Uterus (tissue), 3 donors: ENCODE measurements at regions not wholly inside any gene's neighbourhood (a gene's known extent, or its start where the extent isn't known, plus 50 kb on each side); places are given as distances from the start of the nearest gene placed in this dataset.

Experiments used
- DNase-seq, 2 donors: peaks; one replicate each; pipeline ENCODE4 v3.0.0-alpha.2; 2019 to 2020
- H3K27ac ChIP-seq, 2 donors: fragments of 200-600 bp; sonication (generic); 1 replicate in 1 of 2; 2 replicates in 1 of 2; pipeline ENCODE4 v1.5.1; 2016 to 2018
- H3K27me3 ChIP-seq, 2 donors: fragments of 200-600 bp; sonication (generic); one replicate each; pipeline ENCODE4 v1.5.1; 2018 to 2019; ENCODE audit warnings: control low read depth in 1 of 2
- H3K36me3 ChIP-seq, 2 donors: fragments of 200-600 bp; sonication (generic); one replicate each; pipeline ENCODE4 v1.5.1; 2019; ENCODE audit warnings: control low read depth in 1 of 2
- H3K4me1 ChIP-seq, 2 donors: fragments of 200-600 bp; sonication (generic); one replicate each; pipeline ENCODE4 v1.5.1; 2018 to 2019; ENCODE audit warnings: control low read depth in 1 of 2
- H3K4me3 ChIP-seq, 2 donors: fragments of 200-600 bp; sonication (generic); 1 replicate in 1 of 2; 2 replicates in 1 of 2; pipeline ENCODE4 v1.5.1; 2018 to 2019; ENCODE audit warnings: mild to moderate bottlenecking in 1 of 2
- H3K9me3 ChIP-seq, 2 donors: fragments of 200-600 bp; sonication (generic); one replicate each; pipeline ENCODE4 v1.5.1; 2019; ENCODE audit warnings: control low read depth in 1 of 2
- POLR2A ChIP-seq, 2 donors: fragments of 450-650 bp; IDR thresholded peaks; one replicate each; pipeline ENCODE4 v1.6.1; 2016; ENCODE audit warnings: antibody characterized with exemption in 2 of 2, mild to moderate bottlenecking in 1 of 2, moderate library complexity in 1 of 2
- intact Hi-C: fragments of 100-400 bp; cut with DNase I; formaldehyde crosslinking; loops from one replicate; pipeline ENCODE4 v1.15.1; 2023; ENCODE audit warnings: low total_unique reads
- TF ChIP-seq, protein P1 (sequence below), 4 experiments: fragments of 200-600 bp in 2 of 4; fragments of 450-650 bp in 2 of 4; sonication (generic) in 2 of 4; IDR thresholded peaks; one replicate each; pipeline ENCODE4 v1.5.1; 2016 to 2019; ENCODE audit warnings: antibody characterized with exemption in 4 of 4, mild to moderate bottlenecking in 2 of 4, moderate library complexity in 1 of 4
- donor health status: DM: yes; HTN: yes; CAD: no.

- DNase-seq, result no peak
- no peak for TF ChIP-seq POLR2A (IDR thresholded peaks at IDR 0.05)
- TF ChIP-seq, protein P1, sequence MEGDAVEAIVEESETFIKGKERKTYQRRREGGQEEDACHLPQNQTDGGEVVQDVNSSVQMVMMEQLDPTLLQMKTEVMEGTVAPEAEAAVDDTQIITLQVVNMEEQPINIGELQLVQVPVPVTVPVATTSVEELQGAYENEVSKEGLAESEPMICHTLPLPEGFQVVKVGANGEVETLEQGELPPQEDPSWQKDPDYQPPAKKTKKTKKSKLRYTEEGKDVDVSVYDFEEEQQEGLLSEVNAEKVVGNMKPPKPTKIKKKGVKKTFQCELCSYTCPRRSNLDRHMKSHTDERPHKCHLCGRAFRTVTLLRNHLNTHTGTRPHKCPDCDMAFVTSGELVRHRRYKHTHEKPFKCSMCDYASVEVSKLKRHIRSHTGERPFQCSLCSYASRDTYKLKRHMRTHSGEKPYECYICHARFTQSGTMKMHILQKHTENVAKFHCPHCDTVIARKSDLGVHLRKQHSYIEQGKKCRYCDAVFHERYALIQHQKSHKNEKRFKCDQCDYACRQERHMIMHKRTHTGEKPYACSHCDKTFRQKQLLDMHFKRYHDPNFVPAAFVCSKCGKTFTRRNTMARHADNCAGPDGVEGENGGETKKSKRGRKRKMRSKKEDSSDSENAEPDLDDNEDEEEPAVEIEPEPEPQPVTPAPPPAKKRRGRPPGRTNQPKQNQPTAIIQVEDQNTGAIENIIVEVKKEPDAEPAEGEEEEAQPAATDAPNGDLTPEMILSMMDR (IDR thresholded peaks at IDR 0.05), result no peak
- intact Hi-C loops, result no loop called here
These were observed 168.0 kb upstream of the NECTIN1 start for GRCh38 chr11:119897046-119897440.

GRCh38 chr11:119896387-119897045 lies 167.5 kb upstream of the NECTIN1 start:
- DNase-seq, result no peak
- TF ChIP-seq, protein P1 (IDR thresholded peaks at IDR 0.05), result no peak
- no peak for TF ChIP-seq POLR2A (IDR thresholded peaks at IDR 0.05)
- intact Hi-C loops, result no loop called here
- no peaks in the 10 kb centered on the region for H3K9me3 ChIP-seq
- no peaks in the 10 kb centered on the region for H3K4me1 ChIP-seq
- H3K27ac ChIP-seq, result no peak overlapping the region
- H3K36me3 ChIP-seq, result no peaks in the 10 kb centered on the region
- no peaks in the 10 kb centered on the region for H3K27me3 ChIP-seq
- no peak overlapping the region for H3K4me3 ChIP-seq

More at GRCh38 chr11:119897046-119897440, 168.0 kb upstream of the NECTIN1 start:
- Histone ChIP-seq H3K4me3 (no peak overlapping the region), H3K9me3 (no peaks in the 10 kb centered on the region), H3K36me3 (no peaks in the 10 kb centered on the region), H3K4me1 (no peaks in the 10 kb centered on the region), H3K27ac (no peak overlapping the region), H3K27me3 (no peaks in the 10 kb centered on the region)

- H3K4me1 ChIP-seq, result no peaks in the 10 kb centered on the region
- TF ChIP-seq, protein P1 (IDR thresholded peaks at IDR 0.05), result no peak
- no peak for TF ChIP-seq POLR2A (IDR thresholded peaks at IDR 0.05)
- no peaks in the 10 kb centered on the region for H3K9me3 ChIP-seq
- no peak overlapping the region for H3K27ac ChIP-seq
- intact Hi-C loops, result no loop called here
- H3K36me3 ChIP-seq, result no peaks in the 10 kb centered on the region
- no peaks in the 10 kb centered on the region for H3K27me3 ChIP-seq
- no peak for DNase-seq
- H3K4me3 ChIP-seq, result no peak overlapping the region
These were observed 167.0 kb upstream of the NECTIN1 start for GRCh38 chr11:119895981-119896380.

- Histone ChIP-seq H3K27me3 (no peaks in the 10 kb centered on the region), H3K4me3 (no peak overlapping the region), H3K4me1 (no peaks in the 10 kb centered on the region), H3K9me3 (no peaks in the 10 kb centered on the region), H3K27ac (no peak overlapping the region), H3K36me3 (no peaks in the 10 kb centered on the region)
- TF ChIP-seq, protein P1 (IDR thresholded peaks at IDR 0.05), result no peak
- no peak for TF ChIP-seq POLR2A (IDR thresholded peaks at IDR 0.05)
- no peak for DNase-seq
- intact Hi-C loops, result no loop called here
These were observed 165.9 kb upstream of the NECTIN1 start for GRCh38 chr11:119894916-119895315.

GRCh38 chr11:119892311-119892808 lies 163.4 kb upstream of the NECTIN1 start:
- Histone ChIP-seq H3K27me3 (no peaks in the 10 kb centered on the region), H3K4me1 (no peaks in the 10 kb centered on the region), H3K36me3 (no peaks in the 10 kb centered on the region), H3K4me3 (no peak overlapping the region), H3K9me3 (no peaks in the 10 kb centered on the region), H3K27ac (no peak overlapping the region)
- DNase-seq, result no peak
- intact Hi-C loops, result no loop called here
- TF ChIP-seq, protein P1 (IDR thresholded peaks at IDR 0.05), result no peak
- no peak for TF ChIP-seq POLR2A (IDR thresholded peaks at IDR 0.05)
